C1 segment of cervical spinal cord (tissue), 14 donors: ENCODE measurements at regions not wholly inside any gene's neighbourhood (a gene's known extent, or its start where the extent isn't known, plus 50 kb on each side); places are given as distances from the start of the nearest gene placed in this dataset.

Source experiments
- DNase-seq, 14 donors: peaks; one replicate each; lab custom pipeline; 2025; lab: John Stamatoyannopoulos, UW

DNA sequence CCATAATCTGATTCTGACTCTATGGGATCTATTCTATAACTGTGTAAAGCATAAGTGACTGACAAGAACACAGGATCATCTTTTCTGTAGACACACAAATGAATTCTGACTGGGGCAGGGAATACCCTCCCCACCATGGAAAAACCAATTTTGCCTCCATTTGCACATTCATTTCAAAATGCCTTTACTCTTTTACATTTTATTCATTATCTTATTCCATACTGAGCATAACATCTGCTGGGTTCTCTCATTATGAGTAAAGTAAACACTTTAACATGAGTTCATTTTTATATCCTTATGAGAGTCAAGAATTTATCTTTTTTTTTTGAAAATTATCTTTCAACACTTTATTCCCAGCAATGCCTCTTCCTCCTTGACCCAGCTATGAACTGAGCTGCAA, 163.5 kb downstream of the RNF152 start:
- no peak for DNase-seq

DNA sequence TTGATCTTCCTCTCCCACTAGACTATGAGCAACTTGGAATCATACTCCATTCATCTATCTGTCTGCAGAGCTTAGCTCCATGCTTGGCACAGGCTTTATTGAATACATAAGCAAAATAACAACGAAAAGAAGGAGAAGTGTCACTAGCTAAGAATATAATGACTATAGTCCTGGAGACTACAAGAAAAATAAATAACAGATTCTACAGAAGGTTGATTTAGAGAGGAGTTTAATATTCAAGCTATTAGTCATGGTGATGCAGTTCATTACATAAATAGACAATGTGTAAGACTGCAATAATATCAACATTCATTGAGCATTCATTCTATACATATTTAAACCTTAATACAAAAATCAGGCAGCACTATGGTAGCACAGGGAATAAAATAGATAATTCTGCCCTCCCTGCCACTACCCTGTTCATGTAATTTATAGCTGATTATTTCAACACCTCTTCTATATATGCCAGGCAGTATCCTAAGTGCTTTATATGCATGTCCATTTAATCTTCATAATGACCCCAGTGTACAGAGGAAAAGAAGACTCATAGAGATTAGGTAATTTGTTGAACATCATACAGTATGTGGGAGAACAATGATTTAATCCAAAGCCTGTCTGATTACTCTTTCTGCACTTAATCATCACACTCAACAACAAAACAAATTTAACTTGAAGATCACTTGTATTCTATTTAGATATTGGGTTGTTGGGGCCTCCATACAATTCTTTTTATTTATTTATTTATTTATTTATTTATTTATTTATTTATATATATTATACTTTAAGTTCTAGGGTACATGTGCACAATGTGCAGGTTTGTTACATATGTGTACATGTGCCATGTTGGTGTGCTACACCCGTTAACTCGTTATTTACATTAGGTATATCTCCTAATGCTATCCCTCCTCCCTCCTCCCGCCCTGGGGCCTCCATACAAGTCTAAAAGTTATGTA, 165.3 kb downstream of the RNF152 start:
- no peak for DNase-seq

DNA sequence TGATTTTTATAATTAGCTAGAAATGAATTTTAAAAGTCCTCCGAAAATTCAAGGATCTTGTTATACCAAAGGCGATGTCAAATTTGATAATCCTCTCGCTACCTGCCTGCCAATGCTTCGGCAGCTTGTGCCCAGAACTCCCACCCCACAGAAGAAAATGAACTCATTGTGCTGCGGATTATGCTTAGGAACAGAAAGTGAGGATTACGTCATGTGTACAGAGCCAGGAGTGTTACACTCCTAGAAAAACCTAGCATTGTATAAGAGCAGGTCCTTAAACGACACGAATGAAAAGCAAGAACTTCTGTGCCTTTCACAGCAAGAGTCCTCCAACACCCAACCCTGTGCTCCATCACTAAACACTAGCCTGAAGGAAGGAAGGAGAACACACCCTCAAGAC, 168.3 kb downstream of the RNF152 start:
- no peak for DNase-seq

DNA sequence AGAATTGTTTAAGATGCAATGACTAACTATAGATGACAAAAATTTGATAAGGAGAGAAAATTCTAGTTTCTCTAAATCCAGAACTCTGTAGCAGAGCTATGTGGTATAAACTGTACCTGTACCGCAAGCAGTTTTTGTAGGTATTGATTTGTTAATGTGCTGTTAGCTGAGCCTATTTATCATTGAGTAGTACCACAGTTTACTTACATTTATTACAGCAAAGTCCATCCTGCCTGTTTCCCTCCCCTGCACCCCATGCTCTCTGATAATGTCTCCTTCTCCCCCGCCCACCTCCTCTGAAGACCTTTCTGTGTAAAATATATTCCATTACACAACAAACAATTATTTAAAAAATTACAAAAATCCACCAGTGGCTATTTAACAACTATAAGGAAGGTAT, 170.6 kb downstream of the RNF152 start:
- DNase-seq, result no peak

DNA sequence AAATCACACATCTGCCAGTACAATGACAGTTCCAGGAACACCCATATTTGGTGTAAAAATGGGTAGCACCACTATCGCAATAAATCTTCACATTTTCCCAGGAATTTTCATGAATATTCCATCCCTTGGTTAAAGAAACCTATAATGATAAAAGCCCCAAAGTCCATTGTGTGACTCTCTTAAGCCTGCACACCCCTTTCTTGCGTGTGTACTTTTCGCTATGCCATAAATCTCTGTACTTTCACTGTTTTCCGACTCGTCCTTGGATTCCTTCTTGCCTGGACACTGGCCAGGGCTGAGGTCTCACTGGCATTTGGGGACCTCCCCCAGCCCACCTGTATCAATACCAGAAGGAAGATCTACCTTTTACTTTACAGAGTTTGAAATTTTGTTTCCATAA, 172.3 kb downstream of the RNF152 start:
- DNase-seq, result no peak

DNA sequence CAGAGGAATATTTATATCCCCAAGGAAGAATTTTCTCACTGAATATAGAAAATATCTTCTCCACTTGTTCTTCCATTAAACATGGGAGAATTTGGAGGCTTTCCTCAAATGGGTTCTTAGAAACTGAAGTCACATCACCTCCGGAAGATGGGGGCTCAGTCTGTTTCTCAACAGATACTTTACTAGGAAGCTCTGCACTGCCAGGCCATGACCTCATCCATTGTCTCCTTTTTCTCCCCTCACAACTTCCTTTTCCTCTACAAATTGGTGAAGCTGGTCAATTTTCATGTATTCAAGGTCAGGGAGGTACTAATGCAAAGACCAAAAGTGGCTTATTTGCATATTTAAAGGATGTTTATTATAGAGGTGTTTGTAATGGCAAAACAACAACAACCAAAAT, 173.1 kb downstream of the RNF152 start:
- no peak for DNase-seq

DNA sequence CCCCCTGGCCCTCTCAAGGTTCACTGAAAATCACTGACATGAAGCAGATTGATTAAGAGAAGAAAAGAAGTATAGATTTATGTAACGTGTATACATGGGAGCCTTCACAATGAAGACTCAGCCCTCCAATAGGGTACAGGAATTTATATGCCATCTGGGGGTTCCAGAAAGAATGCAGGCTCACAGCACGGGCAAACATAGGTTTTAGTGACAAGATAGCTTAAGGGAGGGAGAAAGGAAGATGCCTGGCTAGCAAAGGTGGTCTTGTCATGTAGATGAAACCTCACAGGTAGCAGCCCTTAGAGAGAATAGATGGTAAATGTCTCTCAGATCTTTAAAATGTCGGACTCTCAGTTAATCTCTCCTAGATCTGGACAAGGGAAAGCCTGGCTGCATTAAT, 173.9 kb downstream of the RNF152 start:
- no peak for DNase-seq

DNA sequence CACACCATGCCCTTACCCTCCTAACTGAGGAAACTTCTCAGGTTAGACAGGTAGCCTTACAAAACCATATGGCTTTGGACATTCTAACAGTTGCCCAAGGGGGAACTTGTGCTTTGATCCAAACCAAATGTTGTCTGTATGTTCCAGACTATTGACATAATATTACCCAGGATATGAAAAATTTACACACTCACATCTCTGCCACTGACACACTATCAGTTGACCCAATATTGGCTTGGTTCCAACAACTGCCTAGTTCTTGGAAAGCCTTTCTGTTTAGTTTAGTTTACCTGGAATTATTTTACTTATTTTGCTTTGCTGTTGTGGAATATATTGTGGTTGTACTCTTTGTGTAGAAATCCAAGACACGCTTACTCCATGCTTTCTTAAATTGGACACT, 178.4 kb downstream of the RNF152 start:
- DNase-seq, result no peak

DNA sequence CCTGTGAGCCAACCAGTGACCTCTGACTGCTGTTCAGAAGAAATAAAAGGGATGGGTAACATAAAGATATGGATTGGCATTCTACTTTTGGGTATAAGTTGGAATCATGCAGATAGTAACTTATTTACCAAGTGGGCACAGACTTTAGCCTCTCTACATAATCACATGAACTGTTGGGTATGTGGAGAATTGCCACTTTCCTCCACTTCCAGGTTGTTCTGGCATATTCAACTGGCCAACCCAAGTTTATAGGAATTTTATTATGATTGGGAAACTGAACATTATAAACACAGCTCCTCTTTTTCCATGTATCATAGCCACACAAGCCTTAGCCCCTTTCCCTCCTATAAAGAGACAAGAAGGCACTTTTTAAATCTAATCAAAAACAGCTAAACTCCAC, 179.3 kb downstream of the RNF152 start:
- DNase-seq, result no peak

DNA sequence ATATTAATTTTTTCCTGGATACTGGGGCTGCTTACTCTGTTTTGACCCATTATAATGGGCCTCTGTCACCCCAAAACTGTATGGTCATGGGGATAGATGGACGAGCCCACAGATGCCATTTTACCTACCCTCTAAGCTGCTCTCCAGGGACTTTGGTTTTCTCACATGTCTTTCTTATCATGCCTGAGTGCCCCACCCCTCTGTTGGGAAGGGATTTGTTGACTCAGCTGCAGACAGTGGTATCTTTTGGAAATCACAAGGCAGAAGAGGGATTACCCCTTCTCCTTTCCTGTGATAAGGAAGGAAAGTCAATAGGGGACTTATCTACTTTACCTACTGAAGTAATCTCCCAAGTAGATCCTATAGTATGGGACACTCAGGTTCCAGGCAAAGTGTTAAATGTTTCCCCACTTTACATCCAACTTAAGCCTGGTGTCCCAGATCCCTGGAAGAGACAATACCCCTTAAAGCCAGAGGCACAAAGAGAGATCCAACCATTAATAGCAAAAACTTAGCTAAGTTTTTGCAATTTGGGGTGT, 182.7 kb downstream of the RNF152 start:
- DNase-seq, result no peak

DNA sequence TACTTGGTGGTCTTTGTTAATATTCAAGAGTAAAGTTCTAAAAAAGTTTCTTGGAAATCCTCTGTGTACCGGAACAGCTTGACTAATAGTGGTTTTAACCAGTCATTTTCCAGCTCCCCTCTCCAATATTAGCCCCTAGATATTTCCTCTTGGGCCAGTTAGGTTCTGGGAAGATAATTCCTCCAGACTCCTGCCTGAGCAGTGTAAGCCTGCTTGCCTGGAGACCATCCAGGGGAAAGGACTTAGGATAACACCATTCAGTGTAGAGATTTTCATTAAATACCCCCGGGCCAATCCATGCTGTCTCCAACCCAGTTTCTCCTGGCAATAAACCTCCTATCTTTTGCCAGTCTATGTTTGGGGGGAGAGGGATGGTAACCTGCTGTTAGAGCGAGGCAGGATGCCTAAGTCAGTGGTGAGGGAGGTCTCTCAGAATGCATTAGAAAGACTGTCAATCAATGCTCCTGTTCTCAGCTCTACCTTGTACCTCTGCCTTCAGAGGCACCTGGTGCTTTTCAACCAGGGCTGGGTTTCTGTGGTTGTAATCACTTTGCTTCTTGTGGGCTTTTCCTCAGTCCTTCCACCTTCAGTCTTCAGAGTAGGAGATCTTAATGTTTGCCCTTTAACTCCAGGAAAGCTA, 186.4 kb downstream of the RNF152 start:
- DNase-seq, result no peak

DNA sequence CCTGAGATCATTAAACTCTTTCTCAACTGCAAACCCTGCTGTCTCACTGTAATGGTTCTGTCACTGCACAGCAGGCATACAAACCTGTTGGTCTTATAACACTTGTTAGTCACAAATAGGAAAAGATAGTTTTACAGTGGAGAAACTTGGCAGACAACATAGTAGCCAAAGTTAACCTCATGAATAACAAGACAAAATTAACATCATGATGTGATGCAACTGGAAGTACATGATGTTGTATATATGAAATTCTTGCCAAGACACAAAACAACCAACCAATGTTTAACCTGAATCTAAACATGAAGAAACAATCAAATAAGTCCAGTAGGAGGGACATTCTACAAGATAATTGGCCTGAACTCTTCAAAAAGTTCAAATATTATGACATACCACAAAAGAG, 189.3 kb downstream of the RNF152 start:
- no peak for DNase-seq

DNA sequence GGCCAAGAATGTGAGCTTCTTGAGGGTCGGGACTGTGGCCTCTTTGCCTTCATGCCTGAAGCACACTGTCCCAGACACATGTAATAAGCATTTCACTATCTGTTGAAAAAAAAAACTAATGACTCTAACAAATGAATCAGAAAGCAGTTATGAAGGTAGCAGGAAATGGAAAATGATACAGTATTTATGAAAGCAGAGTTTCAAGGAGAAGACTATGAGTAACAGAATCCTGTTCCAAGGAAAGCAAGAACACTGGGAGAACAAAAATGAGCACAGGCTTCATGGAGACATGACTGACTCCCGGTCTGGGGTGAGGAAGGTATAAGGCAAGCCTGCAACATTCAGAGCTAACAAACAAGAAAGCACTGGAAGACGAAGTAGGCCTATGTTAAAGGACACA, 190.8 kb downstream of the RNF152 start:
- DNase-seq, result no peak

DNA sequence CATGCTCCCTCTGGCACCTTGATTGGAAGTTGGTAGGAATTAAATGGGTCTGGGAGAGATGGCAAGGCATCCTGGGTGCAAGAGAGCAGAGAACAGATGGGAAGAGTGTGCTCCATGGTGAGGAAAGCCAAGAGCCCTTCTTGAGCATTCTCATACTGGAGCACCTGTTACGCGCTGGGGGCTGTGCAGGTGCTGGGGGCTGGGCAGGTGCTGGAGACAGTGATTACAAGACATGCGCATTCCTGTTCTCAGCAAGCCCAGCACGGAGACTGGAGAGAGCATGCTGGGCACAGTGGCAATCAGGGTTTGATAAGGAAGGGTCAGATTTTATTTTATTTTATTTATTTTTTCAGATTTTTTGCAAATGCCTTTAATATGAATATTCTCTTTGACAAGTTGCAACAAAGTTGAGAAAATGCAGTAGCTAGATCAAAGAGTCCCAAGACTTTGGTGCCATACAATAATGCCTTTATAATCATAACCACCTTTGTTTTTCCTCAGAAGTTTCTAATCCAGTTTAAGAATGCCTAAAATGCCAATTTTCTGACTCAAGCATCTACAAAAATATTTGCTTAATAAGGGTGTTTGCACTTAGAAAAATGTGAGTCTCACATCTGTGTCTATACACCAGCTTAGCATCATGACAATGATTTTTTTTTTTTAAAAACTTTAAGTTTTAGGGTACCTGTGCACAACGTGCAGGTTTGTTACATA, 193.3 kb downstream of the RNF152 start:
- no peak for DNase-seq

DNA sequence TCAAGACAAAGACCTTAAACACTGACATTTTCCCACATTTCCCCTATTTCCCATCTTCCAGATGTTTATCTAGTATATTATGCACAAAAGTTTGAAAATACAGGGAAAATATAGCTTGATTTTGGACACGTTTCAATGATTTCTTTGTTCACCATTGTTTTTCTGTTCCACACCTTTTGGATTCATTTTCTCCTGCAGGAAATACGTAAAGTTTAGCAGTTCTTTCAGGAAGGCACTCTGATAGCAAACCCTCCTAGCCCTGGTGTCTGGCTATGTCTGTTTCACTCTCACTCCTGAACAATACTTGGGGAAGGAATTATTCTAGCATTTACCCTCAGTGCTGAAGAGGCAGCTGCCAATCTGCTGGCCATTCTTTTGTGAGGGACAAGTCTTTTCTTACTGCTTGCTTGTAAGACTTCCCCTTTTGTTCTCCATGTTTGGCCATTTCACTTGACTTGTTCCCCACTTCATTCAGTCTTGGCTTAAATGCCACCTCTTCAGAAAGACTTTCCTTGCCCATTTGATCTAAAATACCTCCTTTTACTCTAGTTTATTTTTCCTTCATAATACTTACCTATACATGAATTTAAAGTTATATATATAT, 195.4 kb downstream of the RNF152 start:
- no peak for DNase-seq

DNA sequence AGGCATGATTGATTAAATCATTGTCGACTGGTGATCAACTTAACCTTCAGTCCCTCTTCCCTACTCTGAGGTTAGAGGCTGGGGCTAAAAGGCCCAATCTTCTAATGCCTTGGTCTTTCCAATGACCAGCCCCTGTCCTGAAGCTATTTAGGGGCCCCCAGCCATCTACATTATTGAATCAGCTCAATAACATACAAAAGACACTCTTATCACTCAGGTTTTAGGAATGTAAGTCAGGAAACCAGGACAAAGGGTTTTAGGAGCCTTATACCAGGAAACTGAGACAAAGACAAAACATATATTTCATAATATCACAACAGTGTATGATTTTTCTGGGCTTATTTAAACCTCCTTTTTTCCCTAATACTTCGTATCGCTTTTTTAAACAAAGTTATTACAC, 198.6 kb downstream of the RNF152 start:
- no peak for DNase-seq

DNA sequence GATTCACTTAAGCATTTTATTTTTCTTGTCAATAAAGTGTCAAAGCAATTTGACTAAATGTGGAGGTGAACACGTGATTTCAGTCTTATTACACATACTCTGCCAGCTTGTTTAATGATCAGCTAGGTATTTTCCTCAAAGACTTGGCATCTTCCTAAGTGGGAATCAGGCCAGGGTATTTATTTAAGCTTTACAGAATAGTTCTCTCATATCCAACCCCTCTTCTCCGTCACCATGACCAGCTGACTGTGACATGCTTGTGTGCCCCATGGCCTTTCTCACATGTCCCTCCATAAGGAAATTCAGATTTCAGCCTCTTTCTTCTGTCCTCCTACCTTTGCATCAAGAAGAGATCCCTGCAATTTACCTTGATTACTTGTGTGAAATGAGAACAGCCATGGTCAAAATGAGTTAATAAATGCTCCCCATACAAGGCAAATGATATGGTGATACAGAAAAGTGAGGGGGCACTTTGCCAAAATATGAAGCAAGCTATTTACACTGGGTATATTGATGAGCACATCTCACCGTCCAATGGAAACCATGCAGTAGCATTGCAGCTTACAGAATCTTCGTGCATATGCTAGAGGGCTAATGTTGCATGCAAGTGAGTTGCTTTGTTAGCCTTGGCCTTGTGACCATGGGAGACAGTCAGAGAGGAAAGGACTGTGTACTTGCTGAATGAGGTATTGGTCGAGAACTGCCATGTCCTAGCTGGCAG, 202.2 kb downstream of the RNF152 start:
- DNase-seq, result no peak

DNA sequence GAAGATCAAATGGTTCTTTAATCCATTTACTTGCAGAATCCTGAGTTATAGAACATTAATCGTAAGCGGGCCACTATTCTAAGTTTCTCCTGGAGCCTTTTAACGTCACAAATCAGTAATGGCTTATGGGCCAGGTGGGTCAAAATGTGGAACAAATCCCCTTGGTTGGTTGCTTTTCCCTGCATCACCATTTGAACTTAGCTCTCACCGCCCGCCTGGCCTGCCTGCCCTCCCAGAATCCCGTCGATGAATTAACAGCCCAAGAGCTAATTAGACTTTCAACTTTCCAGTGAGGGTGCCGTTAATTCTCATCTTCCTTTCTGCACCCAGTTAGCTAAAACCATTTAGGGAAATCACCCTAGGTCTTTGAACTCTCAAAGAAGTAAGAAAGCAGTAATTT, 205.5 kb downstream of the RNF152 start:
- DNase-seq, result no peak

DNA sequence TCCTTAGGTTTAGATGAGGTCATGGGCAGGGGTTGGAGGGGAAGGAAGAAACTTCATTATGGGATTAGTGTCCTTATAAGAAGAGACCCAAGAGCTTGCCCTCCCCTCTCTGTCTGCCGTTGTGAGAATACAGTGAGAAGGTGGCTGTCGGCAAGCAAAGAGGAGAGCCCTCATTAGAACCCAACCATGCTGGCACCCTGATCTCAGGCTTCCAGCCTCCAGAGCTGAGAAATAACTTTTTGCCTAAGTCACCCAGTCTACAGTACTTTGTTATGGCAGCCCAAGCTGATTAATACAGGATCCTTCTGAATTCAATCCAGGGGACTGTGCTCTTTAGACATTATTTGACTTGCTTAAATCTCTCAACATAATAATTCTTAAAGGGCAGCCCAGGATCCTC, 209.0 kb downstream of the RNF152 start:
- DNase-seq, result no peak

DNA sequence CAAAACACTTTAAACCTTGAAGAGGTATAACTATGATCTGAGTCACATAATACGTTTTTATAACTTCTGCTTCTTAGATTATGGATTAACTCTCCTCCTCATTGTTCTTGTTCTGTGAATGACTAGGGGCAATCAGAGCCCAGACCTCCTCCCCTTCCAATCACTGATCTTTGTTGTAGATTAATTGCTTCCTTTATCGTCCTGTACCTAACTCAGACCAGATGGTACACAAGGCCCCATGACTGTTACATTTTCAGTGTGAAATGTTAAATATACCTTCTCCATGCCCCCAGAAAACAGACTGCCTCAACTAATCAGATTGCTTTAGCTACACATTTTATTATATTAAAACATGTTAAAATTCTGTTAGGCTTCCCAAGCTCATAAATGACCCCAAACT, 211.7 kb downstream of the RNF152 start:
- DNase-seq, result no peak

DNA sequence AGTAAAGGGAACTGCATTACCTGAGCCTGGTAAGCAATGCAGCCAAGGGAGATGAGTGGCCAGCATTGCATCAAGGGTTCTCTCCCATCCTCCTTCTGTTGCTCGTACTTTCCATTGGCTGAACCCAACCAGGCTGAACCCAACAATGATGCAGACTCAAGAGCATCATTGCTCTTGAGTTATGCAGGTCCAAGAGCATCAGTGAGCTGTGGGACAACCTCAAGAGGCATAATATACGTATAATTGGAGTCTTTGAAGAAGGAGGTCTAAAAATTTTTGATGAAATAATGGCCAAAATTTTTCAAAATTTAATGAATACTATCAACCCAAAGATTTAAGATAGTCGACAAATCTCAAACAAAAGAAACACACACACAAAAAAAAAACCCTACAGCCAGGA, 213.0 kb downstream of the RNF152 start:
- no peak for DNase-seq
